ENCODE measurements at regions not wholly inside any gene's neighbourhood (a gene's known extent, or its start where the extent isn't known, plus 50 kb on each side); places are given as distances from the start of the nearest gene placed in this dataset.

- Histone ChIP-seq H2AFZ (no peak overlapping the region), H3K79me2 (no peaks in the 10 kb centered on the region), H3K9me2 (replicated peaks; ENCODE audit: insufficient read depth) (no peaks in the 10 kb centered on the region), H4K20me1 (ENCODE audit: insufficient read depth, poor library complexity, severe bottlenecking) (no peaks in the 10 kb centered on the region), H3K27me3 (peaks cover 6% of the 10 kb centered on the region), H3K36me3 (replicated peaks; ENCODE audit: insufficient read depth, low read depth) (no peaks in the 10 kb centered on the region), H3K9me3 (ENCODE audit: low read depth) (no peaks in the 10 kb centered on the region), H3K4me2 (no peak overlapping the region), H3K4me3 (no peak overlapping the region), H3K27ac (no peak overlapping the region), H3K4me1 (ENCODE audit: insufficient read depth) (peaks cover 8% of the 10 kb centered on the region)
- WGBS (ENCODE audit: low lambda C conversion rate, missing lambda C conversion rate), result 50% methylated on average over 9 of the region's 9 CpGs
- DNase-seq (ENCODE audit: low spot score), result no peak
- TF ChIP-seq EZH2phosphoT487 (IDR thresholded peaks at IDR 0.05; ENCODE audit: low read depth, severe bottlenecking, unreplicated experiment), result no peak
- no peak for TF ChIP-seq CTCF (IDR thresholded peaks at IDR 0.05; ENCODE audit: poor library complexity)
- TF ChIP-seq EZH2 (IDR thresholded peaks at IDR 0.05; ENCODE audit: borderline replicate concordance), result no peak
Observed at GRCh38 chr1:207965392-207966387, 54.8 kb upstream of the CD34 start.

- peak overlapping the region; percentile 87 for H3K4me2 ChIP-seq
- peaks cover 9% of the 10 kb centered on the region for H3K4me1 ChIP-seq (ENCODE audit: insufficient read depth)
- peak overlapping the region; percentile 19 for H3K27ac ChIP-seq
- no peak overlapping the region for H3K4me3 ChIP-seq
- no peaks in the 10 kb centered on the region for H3K36me3 ChIP-seq (replicated peaks; ENCODE audit: insufficient read depth, low read depth)
- no peak for DNase-seq (ENCODE audit: low spot score)
- H3K79me2 ChIP-seq, result no peaks in the 10 kb centered on the region
- WGBS (ENCODE audit: low lambda C conversion rate, missing lambda C conversion rate), result 78% methylated on average over 25 of the region's 25 CpGs
- TF ChIP-seq CTCF (IDR thresholded peaks at IDR 0.05; ENCODE audit: poor library complexity), result no peak
- no peak for TF ChIP-seq EZH2phosphoT487 (IDR thresholded peaks at IDR 0.05; ENCODE audit: low read depth, severe bottlenecking, unreplicated experiment)
- TF ChIP-seq EZH2 (IDR thresholded peaks at IDR 0.05; ENCODE audit: borderline replicate concordance), result no peak
- peaks cover 18% of the 10 kb centered on the region for H3K27me3 ChIP-seq
- peak overlapping the region; percentile 58 for H2AFZ ChIP-seq
- no peaks in the 10 kb centered on the region for H3K9me3 ChIP-seq (ENCODE audit: low read depth)
- H3K9me2 ChIP-seq (replicated peaks; ENCODE audit: insufficient read depth), result no peaks in the 10 kb centered on the region
- H4K20me1 ChIP-seq (ENCODE audit: insufficient read depth, poor library complexity, severe bottlenecking), result no peaks in the 10 kb centered on the region
Observed at GRCh38 chr1:207964195-207964966, 53.5 kb upstream of the CD34 start.

- Histone ChIP-seq H3K9me3 (ENCODE audit: low read depth) (no peaks in the 10 kb centered on the region), H3K4me1 (ENCODE audit: insufficient read depth) (peaks cover 12% of the 10 kb centered on the region), H3K9me2 (replicated peaks; ENCODE audit: insufficient read depth) (no peaks in the 10 kb centered on the region), H3K36me3 (replicated peaks; ENCODE audit: insufficient read depth, low read depth) (no peaks in the 10 kb centered on the region), H3K4me3 (peak overlapping the region; percentile 24), H4K20me1 (ENCODE audit: insufficient read depth, poor library complexity, severe bottlenecking) (no peaks in the 10 kb centered on the region), H3K27me3 (peaks cover 22% of the 10 kb centered on the region), H3K4me2 (peak overlapping the region; percentile 87), H3K79me2 (no peaks in the 10 kb centered on the region), H3K27ac (peak overlapping the region; percentile 76), H2AFZ (peak overlapping the region; percentile 91)
- peak; percentile 96 for DNase-seq (ENCODE audit: low spot score)
- 3% methylated on average over 56 of the region's 59 CpGs for WGBS (ENCODE audit: low lambda C conversion rate, missing lambda C conversion rate)
- TF ChIP-seq EZH2phosphoT487 (IDR thresholded peaks at IDR 0.05; ENCODE audit: low read depth, severe bottlenecking, unreplicated experiment) (no peak), EZH2 (IDR thresholded peaks at IDR 0.05; ENCODE audit: borderline replicate concordance) (no peak), CTCF (IDR thresholded peaks at IDR 0.05; ENCODE audit: poor library complexity) (peak; percentile 95)
Observed at GRCh38 chr1:207963427-207964194, 52.7 kb upstream of the CD34 start.
